EH (cell line): ENCODE measurements at regions not wholly inside any gene's neighbourhood (a gene's known extent, or its start where the extent isn't known, plus 50 kb on each side); places are given as distances from the start of the nearest gene placed in this dataset.
A peak's percentile ranks its signal among the peaks of the same experiment; 100 is the strongest.
"Not testable (repeated sequence)": the region's sequence is repeated elsewhere in the genome, so short reads cannot be mapped to it uniquely, and the experiment has no call there.

Source experiments
- DNase-seq: peaks from one replicate; pipeline ENCODE4 v3.0.0-alpha.2; 2015; ENCODE audit warnings: low read depth

GRCh38 chr20:43837856-43838702, 76.6 kb upstream of the TOX2 start:
- DNase-seq = no peak

GRCh38 chr20:43836790-43837189, 77.9 kb upstream of the TOX2 start:
- no peak for DNase-seq

GRCh38 chr20:43835944-43836508, 78.6 kb upstream of the TOX2 start:
- DNase-seq = no peak

GRCh38 chr20:43833511-43834395, 80.9 kb upstream of the TOX2 start:
- DNase-seq = no peak

GRCh38 chr20:43832961-43833360, 81.7 kb upstream of the TOX2 start:
- DNase-seq = no peak

- DNase-seq = no peak
These were observed 82.4 kb upstream of the TOX2 start for GRCh38 chr20:43832096-43832816.

GRCh38 chr20:43831481-43832065, 83.1 kb upstream of the TOX2 start:
- DNase-seq = no peak

- DNase-seq = no peak
These were observed 83.8 kb upstream of the TOX2 start for GRCh38 chr20:43830883-43831282.

GRCh38 chr20:43829951-43830690, 84.5 kb upstream of the TOX2 start:
- no peak for DNase-seq

- DNase-seq = no peak
These were observed 86.6 kb upstream of the TOX2 start for GRCh38 chr20:43827940-43828562.

- not testable (repeated sequence) for DNase-seq
These were observed 87.7 kb upstream of the TOX2 start for GRCh38 chr20:43826943-43827342.

- no peak for DNase-seq
These were observed 89.1 kb upstream of the TOX2 start for GRCh38 chr20:43825581-43825980.

GRCh38 chr20:43825051-43825402, 89.6 kb upstream of the TOX2 start:
- DNase-seq = no peak

- DNase-seq = peak; percentile 57
These were observed 90.2 kb upstream of the TOX2 start for GRCh38 chr20:43824309-43825050.

GRCh38 chr20:43821795-43822194, 92.9 kb upstream of the TOX2 start:
- DNase-seq = no peak

GRCh38 chr20:43820731-43821330, 93.8 kb upstream of the TOX2 start:
- no peak for DNase-seq

- peak; percentile 10 for DNase-seq
These were observed 85.4 kb upstream of the GTSF1L start for GRCh38 chr20:43812216-43812615.

GRCh38 chr20:43809206-43809819, 82.5 kb upstream of the GTSF1L start:
- no peak for DNase-seq

GRCh38 chr20:43804781-43805180, 78.0 kb upstream of the GTSF1L start:
- DNase-seq = no peak
